ENCODE measurements at regions not wholly inside any gene's neighbourhood (a gene's known extent, or its start where the extent isn't known, plus 50 kb on each side); places are given as distances from the start of the nearest gene placed in this dataset.

DNA sequence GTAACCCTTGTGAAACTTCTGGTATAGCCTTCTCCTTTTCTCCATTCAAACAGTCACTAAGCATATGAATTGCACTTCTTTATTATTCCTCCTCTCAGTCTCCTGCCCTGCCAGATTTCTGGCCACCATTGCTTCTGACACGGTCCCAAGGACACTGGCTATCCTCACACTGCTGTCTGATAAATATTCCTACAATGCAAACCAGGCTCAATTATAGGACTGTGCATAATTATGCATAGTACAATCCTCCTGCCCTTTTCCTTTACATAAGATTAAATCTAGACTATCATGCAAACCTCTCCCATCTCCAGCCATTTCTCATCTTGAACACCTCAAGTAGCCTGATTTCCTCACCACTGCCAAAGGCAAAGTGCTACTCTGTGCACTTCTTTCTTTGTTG is 704.3 kb upstream of the ADAMTS5 start:
- Histone ChIP-seq H3K4me3 (ENCODE audit: low read depth, low read length) (no peak overlapping the region), H3K36me3 (ENCODE audit: control insufficient read depth, insufficient read depth, low read length) (no peaks in the 10 kb centered on the region), H3K27me3 (ENCODE audit: control insufficient read depth, insufficient read depth, low read length) (no peaks in the 10 kb centered on the region)
- FAIRE-seq, result no peak
- TF ChIP-seq, protein P1, sequence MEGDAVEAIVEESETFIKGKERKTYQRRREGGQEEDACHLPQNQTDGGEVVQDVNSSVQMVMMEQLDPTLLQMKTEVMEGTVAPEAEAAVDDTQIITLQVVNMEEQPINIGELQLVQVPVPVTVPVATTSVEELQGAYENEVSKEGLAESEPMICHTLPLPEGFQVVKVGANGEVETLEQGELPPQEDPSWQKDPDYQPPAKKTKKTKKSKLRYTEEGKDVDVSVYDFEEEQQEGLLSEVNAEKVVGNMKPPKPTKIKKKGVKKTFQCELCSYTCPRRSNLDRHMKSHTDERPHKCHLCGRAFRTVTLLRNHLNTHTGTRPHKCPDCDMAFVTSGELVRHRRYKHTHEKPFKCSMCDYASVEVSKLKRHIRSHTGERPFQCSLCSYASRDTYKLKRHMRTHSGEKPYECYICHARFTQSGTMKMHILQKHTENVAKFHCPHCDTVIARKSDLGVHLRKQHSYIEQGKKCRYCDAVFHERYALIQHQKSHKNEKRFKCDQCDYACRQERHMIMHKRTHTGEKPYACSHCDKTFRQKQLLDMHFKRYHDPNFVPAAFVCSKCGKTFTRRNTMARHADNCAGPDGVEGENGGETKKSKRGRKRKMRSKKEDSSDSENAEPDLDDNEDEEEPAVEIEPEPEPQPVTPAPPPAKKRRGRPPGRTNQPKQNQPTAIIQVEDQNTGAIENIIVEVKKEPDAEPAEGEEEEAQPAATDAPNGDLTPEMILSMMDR (IDR thresholded peaks at IDR 0.05; ENCODE audit: insufficient read depth, low read length, severe bottlenecking), result no peak
- no peak for DNase-seq (ENCODE audit: low read depth)

DNA sequence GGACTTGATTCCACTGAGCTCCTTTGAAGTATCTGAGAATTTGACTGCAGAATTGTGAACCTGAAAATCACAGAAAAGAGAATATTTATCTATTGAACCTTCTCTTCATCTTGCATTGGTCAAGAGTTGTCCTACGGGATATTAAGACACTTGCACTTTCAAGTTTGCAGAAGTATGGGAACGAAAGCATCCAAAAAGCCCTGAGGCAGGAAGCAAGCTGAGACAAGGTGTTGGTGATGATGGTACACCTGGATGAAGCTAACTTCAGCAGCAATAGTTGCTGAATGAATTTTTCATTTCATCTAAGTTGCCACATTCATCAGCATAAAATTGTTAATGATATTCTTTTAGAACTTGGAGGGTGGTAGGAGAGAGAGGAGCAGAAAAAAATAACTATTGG is 686.6 kb upstream of the ADAMTS5 start:
- no peaks in the 10 kb centered on the region for H3K27me3 ChIP-seq (ENCODE audit: control insufficient read depth, insufficient read depth, low read length)
- H3K36me3 ChIP-seq (ENCODE audit: control insufficient read depth, insufficient read depth, low read length), result no peaks in the 10 kb centered on the region
- FAIRE-seq, result no peak
- no peak overlapping the region for H3K4me3 ChIP-seq (ENCODE audit: low read depth, low read length)
- TF ChIP-seq, protein P1 (IDR thresholded peaks at IDR 0.05; ENCODE audit: insufficient read depth, low read length, severe bottlenecking), result no peak
- peak; percentile 76 for DNase-seq (ENCODE audit: low read depth)

DNA sequence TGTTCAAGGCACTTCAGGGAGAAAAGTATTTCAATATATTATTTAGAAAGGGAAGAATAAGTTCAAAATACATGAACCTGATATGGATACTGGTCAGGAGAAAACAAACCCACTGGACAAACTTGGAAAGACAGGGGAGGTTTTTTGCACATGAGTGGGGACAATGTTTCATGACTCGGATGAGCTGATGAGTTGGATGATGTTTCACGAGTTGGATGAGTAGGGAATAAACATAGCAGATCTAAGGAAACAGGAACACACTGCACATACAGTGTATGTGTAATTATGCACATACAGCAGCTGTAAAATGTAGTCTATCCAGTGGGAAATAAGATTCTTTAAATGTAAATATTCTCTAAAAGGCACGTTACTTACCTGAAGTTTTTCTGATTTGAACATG is 682.9 kb upstream of the ADAMTS5 start:
- H3K27me3 ChIP-seq (ENCODE audit: control insufficient read depth, insufficient read depth, low read length), result no peaks in the 10 kb centered on the region
- TF ChIP-seq, protein P1 (IDR thresholded peaks at IDR 0.05; ENCODE audit: insufficient read depth, low read length, severe bottlenecking), result no peak
- no peaks in the 10 kb centered on the region for H3K36me3 ChIP-seq (ENCODE audit: control insufficient read depth, insufficient read depth, low read length)
- H3K4me3 ChIP-seq (ENCODE audit: low read depth, low read length), result no peak overlapping the region
- DNase-seq (ENCODE audit: low read depth) (peak; percentile 61), FAIRE-seq (no peak)

DNA sequence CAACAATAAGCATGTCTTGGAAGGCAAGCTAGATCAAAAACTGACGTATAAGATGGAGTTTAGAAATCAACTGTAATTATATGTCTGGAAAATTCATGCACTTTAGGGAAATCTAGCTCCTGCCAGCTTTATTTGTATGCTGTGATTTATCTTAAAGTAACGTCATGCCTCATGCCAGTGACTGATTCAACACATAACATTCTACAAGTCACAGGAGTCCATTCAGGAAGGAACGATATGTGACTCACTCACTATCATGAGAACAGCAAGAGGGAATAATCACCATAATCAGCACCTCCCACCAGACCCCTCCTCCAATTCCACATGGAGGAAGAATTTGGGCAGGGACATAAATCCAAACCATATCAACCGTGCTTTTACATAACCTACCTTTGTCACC is 682.4 kb upstream of the ADAMTS5 start:
- TF ChIP-seq, protein P1 (IDR thresholded peaks at IDR 0.05; ENCODE audit: insufficient read depth, low read length, severe bottlenecking), result no peak
- no peaks in the 10 kb centered on the region for H3K27me3 ChIP-seq (ENCODE audit: control insufficient read depth, insufficient read depth, low read length)
- DNase-seq (ENCODE audit: low read depth) (peak; percentile 97), FAIRE-seq (no peak)
- no peaks in the 10 kb centered on the region for H3K36me3 ChIP-seq (ENCODE audit: control insufficient read depth, insufficient read depth, low read length)
- no peak overlapping the region for H3K4me3 ChIP-seq (ENCODE audit: low read depth, low read length)

DNA sequence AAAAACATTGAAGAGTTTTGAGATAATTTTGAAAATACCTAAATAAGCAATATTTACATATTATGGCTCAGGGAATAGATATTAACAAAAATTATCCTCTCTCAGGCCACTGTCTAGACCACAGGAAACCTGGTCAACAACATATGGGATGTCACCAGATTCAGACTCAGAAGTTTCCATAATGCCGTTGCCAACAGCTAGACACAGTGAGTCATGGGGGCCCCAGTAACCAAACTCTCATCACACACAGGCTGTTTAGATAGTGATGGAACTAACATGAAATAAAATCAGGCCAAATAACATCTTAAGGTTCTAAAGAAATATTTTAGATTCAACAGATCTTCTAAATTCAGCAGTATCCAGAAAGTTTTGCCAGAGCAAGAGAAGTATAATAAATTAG is 681.7 kb upstream of the ADAMTS5 start:
- no peak for FAIRE-seq

DNA sequence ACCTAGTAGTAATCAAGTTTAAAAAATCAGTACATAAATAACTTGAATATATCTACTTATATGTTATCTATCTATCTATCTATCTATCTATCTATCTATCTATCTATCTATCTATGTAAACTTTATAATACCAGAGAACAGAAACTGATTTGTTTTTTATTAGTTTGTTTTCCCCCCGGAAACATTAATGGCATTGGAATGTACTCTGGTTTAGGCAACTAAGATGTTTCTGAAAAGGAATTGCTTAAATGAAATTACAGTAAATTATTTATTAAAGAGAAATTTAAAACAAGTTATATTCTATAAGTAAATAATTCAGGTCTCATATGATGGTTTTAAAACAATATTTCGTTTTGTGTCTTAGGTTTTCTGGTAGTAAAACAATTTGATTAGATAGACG is 681.0 kb upstream of the ADAMTS5 start:
- TF ChIP-seq, protein P1 (IDR thresholded peaks at IDR 0.05; ENCODE audit: insufficient read depth, low read length, severe bottlenecking), result no peak
- H3K36me3 ChIP-seq (ENCODE audit: control insufficient read depth, insufficient read depth, low read length), result no peaks in the 10 kb centered on the region
- DNase-seq (ENCODE audit: low read depth) (peak; percentile 35), FAIRE-seq (no peak)
- no peaks in the 10 kb centered on the region for H3K27me3 ChIP-seq (ENCODE audit: control insufficient read depth, insufficient read depth, low read length)
- H3K4me3 ChIP-seq (ENCODE audit: low read depth, low read length), result no peak overlapping the region

More for the DNA sequence above, 681.7 kb upstream of the ADAMTS5 start:
- DNase-seq (ENCODE audit: low read depth), result peak; percentile 87
- TF ChIP-seq, protein P1 (IDR thresholded peaks at IDR 0.05; ENCODE audit: insufficient read depth, low read length, severe bottlenecking), result no peak
- Histone ChIP-seq H3K27me3 (ENCODE audit: control insufficient read depth, insufficient read depth, low read length) (no peaks in the 10 kb centered on the region), H3K4me3 (ENCODE audit: low read depth, low read length) (no peak overlapping the region), H3K36me3 (ENCODE audit: control insufficient read depth, insufficient read depth, low read length) (no peaks in the 10 kb centered on the region)
